ENCODE measurements at regions not wholly inside any gene's neighbourhood (a gene's known extent, or its start where the extent isn't known, plus 50 kb on each side); places are given as distances from the start of the nearest gene placed in this dataset.
"Not testable (repeated sequence)": the region's sequence is repeated elsewhere in the genome, so short reads cannot be mapped to it uniquely, and the experiment has no call there.

GRCh38 chr1:121556560-121556959, 371.8 kb downstream of the SRGAP2C start:
- TF ChIP-seq POLR2A, POLR2AphosphoS5, SPI1 (IDR thresholded peaks at IDR 0.05; ENCODE audit: low read depth, low read length): not testable (repeated sequence)
